IPS-20b (cell line): ENCODE measurements at regions not wholly inside any gene's neighbourhood (a gene's known extent, or its start where the extent isn't known, plus 50 kb on each side); places are given as distances from the start of the nearest gene placed in this dataset.

Source experiments
- H3K27ac ChIP-seq: one replicate; pipeline ENCODE4 v1.5.1; 2013; ENCODE audit warnings: low read length
- H3K27me3 ChIP-seq: 2 replicates; pipeline ENCODE4 v1.6.1; 2013; ENCODE audit warnings: mild to moderate bottlenecking, low read length, inconsistent platforms; ENCODE audit not compliant: insufficient read depth
- H3K36me3 ChIP-seq: 2 replicates; pipeline ENCODE4 v1.6.1; 2013; ENCODE audit warnings: low read depth, mild to moderate bottlenecking, inconsistent platforms, low read length, moderate library complexity; ENCODE audit not compliant: insufficient read depth
- H3K4me1 ChIP-seq: 2 replicates; pipeline ENCODE4 v1.6.1; 2013; ENCODE audit warnings: mild to moderate bottlenecking, control low read depth, inconsistent platforms, low read length, moderate library complexity; ENCODE audit not compliant: insufficient read depth
- H3K4me3 ChIP-seq: 2 replicates; pipeline ENCODE4 v1.5.1; 2013; ENCODE audit warnings: mild to moderate bottlenecking, low read length, inconsistent platforms
- H3K9ac ChIP-seq: 2 replicates; pipeline ENCODE4 v1.6.1; 2013; ENCODE audit warnings: low read depth, mild to moderate bottlenecking, inconsistent platforms, low read length, moderate library complexity
- H3K9me3 ChIP-seq: 2 replicates; pipeline ENCODE4 v1.6.1; 2013; ENCODE audit warnings: mild to moderate bottlenecking, low read depth, low read length, inconsistent platforms; ENCODE audit not compliant: insufficient read depth

GRCh38 chr2:11051280-11051679, 104.0 kb upstream of the SLC66A3 start:
- Histone ChIP-seq H3K27me3 (no peaks in the 10 kb centered on the region), H3K27ac (no peak overlapping the region), H3K9me3 (no peaks in the 10 kb centered on the region), H3K36me3 (no peaks in the 10 kb centered on the region), H3K4me1 (no peaks in the 10 kb centered on the region), H3K4me3 (no peak overlapping the region), H3K9ac (no peak overlapping the region)

GRCh38 chr2:11053546-11053945, 101.7 kb upstream of the SLC66A3 start:
- no peaks in the 10 kb centered on the region for H3K4me1 ChIP-seq
- no peak overlapping the region for H3K27ac ChIP-seq
- H3K9me3 ChIP-seq: no peaks in the 10 kb centered on the region
- H3K36me3 ChIP-seq: no peaks in the 10 kb centered on the region
- H3K27me3 ChIP-seq: no peaks in the 10 kb centered on the region
- H3K9ac ChIP-seq: no peak overlapping the region
- no peak overlapping the region for H3K4me3 ChIP-seq

GRCh38 chr2:11054783-11055678, 100.2 kb upstream of the SLC66A3 start:
- Histone ChIP-seq H3K9me3 (no peaks in the 10 kb centered on the region), H3K27ac (no peak overlapping the region), H3K4me1 (no peaks in the 10 kb centered on the region), H3K4me3 (no peak overlapping the region), H3K36me3 (no peaks in the 10 kb centered on the region), H3K27me3 (no peaks in the 10 kb centered on the region), H3K9ac (no peak overlapping the region)

- Histone ChIP-seq H3K9me3 (no peaks in the 10 kb centered on the region), H3K9ac (no peak overlapping the region), H3K27ac (no peak overlapping the region), H3K36me3 (no peaks in the 10 kb centered on the region), H3K4me3 (no peak overlapping the region), H3K4me1 (no peaks in the 10 kb centered on the region), H3K27me3 (no peaks in the 10 kb centered on the region)
These were observed 99.5 kb upstream of the SLC66A3 start for GRCh38 chr2:11055679-11056215.

GRCh38 chr2:11056614-11057013, 98.7 kb upstream of the SLC66A3 start:
- peaks cover 3% of the 10 kb centered on the region; the same call in 1 of the 2 replicates for H3K9me3 ChIP-seq
- no peaks in the 10 kb centered on the region for H3K27me3 ChIP-seq
- H3K4me1 ChIP-seq: no peaks in the 10 kb centered on the region
- no peak overlapping the region for H3K4me3 ChIP-seq
- no peaks in the 10 kb centered on the region for H3K36me3 ChIP-seq
- no peak overlapping the region for H3K9ac ChIP-seq
- no peak overlapping the region for H3K27ac ChIP-seq

- Histone ChIP-seq H3K27ac (no peak overlapping the region), H3K4me1 (no peaks in the 10 kb centered on the region), H3K36me3 (no peaks in the 10 kb centered on the region), H3K9me3 (peaks cover 3% of the 10 kb centered on the region; the same call in 1 of the 2 replicates), H3K4me3 (no peak overlapping the region), H3K9ac (no peak overlapping the region), H3K27me3 (no peaks in the 10 kb centered on the region)
These were observed 98.2 kb upstream of the SLC66A3 start for GRCh38 chr2:11057031-11057430.

- Histone ChIP-seq H3K36me3 (no peaks in the 10 kb centered on the region), H3K9ac (no peak overlapping the region), H3K4me3 (no peak overlapping the region), H3K4me1 (no peaks in the 10 kb centered on the region), H3K27me3 (no peaks in the 10 kb centered on the region), H3K27ac (no peak overlapping the region), H3K9me3 (peaks cover 3% of the 10 kb centered on the region; the same call in 1 of the 2 replicates)
These were observed 97.1 kb upstream of the SLC66A3 start for GRCh38 chr2:11058129-11058528.

GRCh38 chr2:11060376-11061169, 94.7 kb upstream of the SLC66A3 start:
- H3K9me3 ChIP-seq: peaks cover 3% of the 10 kb centered on the region; the same call in 1 of the 2 replicates
- H3K27me3 ChIP-seq: no peaks in the 10 kb centered on the region
- no peak overlapping the region for H3K27ac ChIP-seq
- no peak overlapping the region for H3K9ac ChIP-seq
- H3K36me3 ChIP-seq: no peaks in the 10 kb centered on the region
- H3K4me3 ChIP-seq: no peak overlapping the region
- H3K4me1 ChIP-seq: no peaks in the 10 kb centered on the region

- Histone ChIP-seq H3K9ac (no peak overlapping the region), H3K36me3 (no peaks in the 10 kb centered on the region), H3K4me1 (no peaks in the 10 kb centered on the region), H3K27me3 (no peaks in the 10 kb centered on the region), H3K4me3 (no peak overlapping the region), H3K27ac (no peak overlapping the region), H3K9me3 (peaks cover 3% of the 10 kb centered on the region; the same call in 1 of the 2 replicates)
These were observed 89.3 kb upstream of the SLC66A3 start for GRCh38 chr2:11065833-11066485.

- Histone ChIP-seq H3K27me3 (no peaks in the 10 kb centered on the region), H3K4me1 (peaks cover 11% of the 10 kb centered on the region; the same call in 1 of the 2 replicates), H3K9ac (no peak overlapping the region), H3K27ac (no peak overlapping the region), H3K36me3 (no peaks in the 10 kb centered on the region), H3K9me3 (no peaks in the 10 kb centered on the region), H3K4me3 (no peak overlapping the region)
These were observed 87.8 kb upstream of the SLC66A3 start for GRCh38 chr2:11067221-11068078.
